ENCODE measurements at regions not wholly inside any gene's neighbourhood (a gene's known extent, or its start where the extent isn't known, plus 50 kb on each side); places are given as distances from the start of the nearest gene placed in this dataset.

- TF ChIP-seq POLR2A (IDR thresholded peaks at IDR 0.05): no peak
- TF ChIP-seq CTCF (IDR thresholded peaks at IDR 0.05): no peak
Observed at GRCh38 chr3:70393881-70394612, 81.6 kb upstream of the MDFIC2 start.

Measured in stomach (tissue), 4 donors.